GM23248 (cell line): ENCODE measurements at regions not wholly inside any gene's neighbourhood (a gene's known extent, or its start where the extent isn't known, plus 50 kb on each side); places are given as distances from the start of the nearest gene placed in this dataset.

Experiments
- EZH2 ChIP-seq: fragments of 200-600 bp; sonication (generic); IDR thresholded peaks from 2 replicates; pipeline ENCODE4 v1.6.1; 2018; ENCODE audit warnings: antibody characterized with exemption, mild to moderate bottlenecking; ENCODE audit not compliant: insufficient read depth, poor library complexity, severe bottlenecking
- EZH2phosphoT487 ChIP-seq: fragments of 200-600 bp; sonication (generic); IDR thresholded peaks from 2 replicates; pipeline ENCODE4 v1.6.1; 2018; ENCODE audit warnings: antibody characterized with exemption, moderate library complexity, mild to moderate bottlenecking, low read depth; ENCODE audit not compliant: insufficient read depth

DNA sequence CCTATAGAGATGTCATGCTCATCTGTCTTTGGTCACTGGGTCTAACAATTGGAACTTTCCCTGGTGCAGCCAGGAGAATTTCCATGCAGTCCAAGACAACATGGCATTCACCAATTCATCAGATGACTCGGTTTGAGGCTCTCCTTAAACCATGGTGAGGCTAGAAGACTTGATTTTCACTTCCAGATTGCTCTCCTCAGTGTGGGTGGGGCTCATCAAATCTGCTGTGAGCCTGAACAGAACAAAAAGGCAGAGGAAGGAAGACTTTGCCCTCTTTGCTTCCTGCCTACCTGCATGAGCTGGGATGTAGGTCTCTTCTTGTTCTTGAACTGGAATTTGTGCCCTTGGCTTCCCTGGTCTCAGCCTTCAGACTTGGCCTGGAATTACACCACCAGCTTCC, 203.4 kb upstream of the TRIB2 start:
- TF ChIP-seq EZH2 (no peak), EZH2phosphoT487 (no peak)
